H7 (cell line): ENCODE measurements at regions not wholly inside any gene's neighbourhood (a gene's known extent, or its start where the extent isn't known, plus 50 kb on each side); places are given as distances from the start of the nearest gene placed in this dataset.

Experiments
- DNase-seq: peaks from one replicate; pipeline ENCODE4 v3.0.0; 2012
- H3K27me3 ChIP-seq: 2 replicates; pipeline ENCODE4 v1.6.0; 2011; ENCODE audit warnings: mild to moderate bottlenecking, low read length; ENCODE audit not compliant: control insufficient read depth, insufficient read depth
- H3K36me3 ChIP-seq: replicated peaks from 2 replicates; pipeline ENCODE4 v1.5.1; 2011; ENCODE audit warnings: low read length; ENCODE audit not compliant: control insufficient read depth, insufficient read depth
- H3K4me3 ChIP-seq: 2 replicates; pipeline ENCODE4 v1.5.1; 2011; ENCODE audit warnings: low read depth, mild to moderate bottlenecking, control low read depth, low read length, moderate library complexity; ENCODE audit not compliant: insufficient read depth

- no peaks in the 10 kb centered on the region for H3K36me3 ChIP-seq
- H3K4me3 ChIP-seq: no peak overlapping the region
- no peaks in the 10 kb centered on the region for H3K27me3 ChIP-seq
- no peak for DNase-seq
Measured at GRCh38 chr4:28167411-28167810, 1306.8 kb downstream of the STIM2 start.

- Histone ChIP-seq H3K4me3 (no peak overlapping the region), H3K27me3 (no peaks in the 10 kb centered on the region), H3K36me3 (no peaks in the 10 kb centered on the region)
- DNase-seq: no peak
Measured at GRCh38 chr4:28176942-28177341, 1316.3 kb downstream of the STIM2 start.

GRCh38 chr4:28177641-28178040 is 1317.0 kb downstream of the STIM2 start:
- DNase-seq: no peak
- Histone ChIP-seq H3K4me3 (no peak overlapping the region), H3K36me3 (no peaks in the 10 kb centered on the region), H3K27me3 (no peaks in the 10 kb centered on the region)

GRCh38 chr4:28179126-28179525 is 1318.5 kb downstream of the STIM2 start:
- Histone ChIP-seq H3K4me3 (no peak overlapping the region), H3K36me3 (no peaks in the 10 kb centered on the region), H3K27me3 (no peaks in the 10 kb centered on the region)
- no peak for DNase-seq

- Histone ChIP-seq H3K4me3 (no peak overlapping the region), H3K36me3 (no peaks in the 10 kb centered on the region), H3K27me3 (no peaks in the 10 kb centered on the region)
- DNase-seq: no peak
Measured at GRCh38 chr4:28209371-28209924, 1348.8 kb downstream of the STIM2 start.

GRCh38 chr4:28211676-28212470 is 1351.2 kb downstream of the STIM2 start:
- H3K36me3 ChIP-seq: no peaks in the 10 kb centered on the region
- no peak overlapping the region for H3K4me3 ChIP-seq
- DNase-seq: no peak
- H3K27me3 ChIP-seq: no peaks in the 10 kb centered on the region

GRCh38 chr4:28221536-28221935 is 1360.9 kb downstream of the STIM2 start:
- no peaks in the 10 kb centered on the region for H3K36me3 ChIP-seq
- DNase-seq: no peak
- no peak overlapping the region for H3K4me3 ChIP-seq
- H3K27me3 ChIP-seq: no peaks in the 10 kb centered on the region

- Histone ChIP-seq H3K27me3 (no peaks in the 10 kb centered on the region), H3K4me3 (no peak overlapping the region), H3K36me3 (no peaks in the 10 kb centered on the region)
- peak; percentile 25 for DNase-seq
Measured at GRCh38 chr4:28225050-28225449, 1364.4 kb downstream of the STIM2 start.

GRCh38 chr4:28225689-28226353 is 1365.2 kb downstream of the STIM2 start:
- DNase-seq: no peak
- Histone ChIP-seq H3K27me3 (no peaks in the 10 kb centered on the region), H3K36me3 (no peaks in the 10 kb centered on the region), H3K4me3 (no peak overlapping the region)

GRCh38 chr4:28226962-28227361 is 1366.3 kb downstream of the STIM2 start:
- no peak overlapping the region for H3K4me3 ChIP-seq
- DNase-seq: no peak
- no peaks in the 10 kb centered on the region for H3K36me3 ChIP-seq
- H3K27me3 ChIP-seq: no peaks in the 10 kb centered on the region

- H3K36me3 ChIP-seq: no peaks in the 10 kb centered on the region
- H3K27me3 ChIP-seq: no peaks in the 10 kb centered on the region
- H3K4me3 ChIP-seq: no peak overlapping the region
- no peak for DNase-seq
Measured at GRCh38 chr4:28227764-28228163, 1367.1 kb downstream of the STIM2 start.

- H3K4me3 ChIP-seq: no peak overlapping the region
- DNase-seq: no peak
- H3K36me3 ChIP-seq: no peaks in the 10 kb centered on the region
- no peaks in the 10 kb centered on the region for H3K27me3 ChIP-seq
Measured at GRCh38 chr4:28228561-28229491, 1368.2 kb downstream of the STIM2 start.

GRCh38 chr4:28232376-28232775 is 1371.7 kb downstream of the STIM2 start:
- Histone ChIP-seq H3K36me3 (no peaks in the 10 kb centered on the region), H3K27me3 (no peaks in the 10 kb centered on the region), H3K4me3 (no peak overlapping the region)
- DNase-seq: no peak

GRCh38 chr4:28232951-28233350 is 1372.3 kb downstream of the STIM2 start:
- Histone ChIP-seq H3K4me3 (no peak overlapping the region), H3K27me3 (no peaks in the 10 kb centered on the region), H3K36me3 (no peaks in the 10 kb centered on the region)
- DNase-seq: no peak
